Stomach (tissue), 4 donors: ENCODE measurements at regions not wholly inside any gene's neighbourhood (a gene's known extent, or its start where the extent isn't known, plus 50 kb on each side); places are given as distances from the start of the nearest gene placed in this dataset.

ENCODE experiments used
- POLR2A ChIP-seq, 4 donors: fragments of 450-650 bp; IDR thresholded peaks; one replicate each; pipeline ENCODE4 v1.6.1; 2016; ENCODE audit warnings: antibody characterized with exemption in 4 of 4, control low read depth in 2 of 4, mild to moderate bottlenecking in 1 of 4, moderate library complexity in 1 of 4
- TF ChIP-seq, protein P1 (sequence below), 7 experiments: fragments of 450-650 bp in 4 of 7; fragments of 200-600 bp in 3 of 7; sonication (generic) in 3 of 7; IDR thresholded peaks; one replicate each; pipeline ENCODE4 v1.5.1; 2016 to 2019; ENCODE audit warnings: antibody characterized with exemption in 7 of 7, control low read depth in 2 of 7, mild to moderate bottlenecking in 1 of 7

DNA sequence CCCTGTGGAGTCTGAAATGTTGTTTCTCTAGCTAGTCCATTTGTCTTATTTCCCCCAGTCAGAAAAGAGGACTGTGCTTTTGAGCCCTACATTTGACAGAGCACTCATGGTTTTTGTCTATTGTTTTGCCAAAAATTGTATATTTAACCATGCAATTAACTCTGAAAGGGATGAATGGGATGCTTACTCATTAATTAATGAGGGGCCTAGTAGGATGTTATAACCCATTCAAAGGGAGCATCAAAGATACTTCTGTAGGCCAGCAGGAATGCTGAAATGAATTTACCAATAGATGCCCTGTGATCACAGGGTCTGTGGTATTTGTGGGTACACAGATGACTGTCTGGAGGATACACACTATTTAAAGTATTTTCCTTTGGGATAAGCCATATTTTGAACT is 147.7 kb downstream of the FCRL5 start:
- TF ChIP-seq POLR2A (IDR thresholded peaks at IDR 0.05), result no peak
- TF ChIP-seq, protein P1, sequence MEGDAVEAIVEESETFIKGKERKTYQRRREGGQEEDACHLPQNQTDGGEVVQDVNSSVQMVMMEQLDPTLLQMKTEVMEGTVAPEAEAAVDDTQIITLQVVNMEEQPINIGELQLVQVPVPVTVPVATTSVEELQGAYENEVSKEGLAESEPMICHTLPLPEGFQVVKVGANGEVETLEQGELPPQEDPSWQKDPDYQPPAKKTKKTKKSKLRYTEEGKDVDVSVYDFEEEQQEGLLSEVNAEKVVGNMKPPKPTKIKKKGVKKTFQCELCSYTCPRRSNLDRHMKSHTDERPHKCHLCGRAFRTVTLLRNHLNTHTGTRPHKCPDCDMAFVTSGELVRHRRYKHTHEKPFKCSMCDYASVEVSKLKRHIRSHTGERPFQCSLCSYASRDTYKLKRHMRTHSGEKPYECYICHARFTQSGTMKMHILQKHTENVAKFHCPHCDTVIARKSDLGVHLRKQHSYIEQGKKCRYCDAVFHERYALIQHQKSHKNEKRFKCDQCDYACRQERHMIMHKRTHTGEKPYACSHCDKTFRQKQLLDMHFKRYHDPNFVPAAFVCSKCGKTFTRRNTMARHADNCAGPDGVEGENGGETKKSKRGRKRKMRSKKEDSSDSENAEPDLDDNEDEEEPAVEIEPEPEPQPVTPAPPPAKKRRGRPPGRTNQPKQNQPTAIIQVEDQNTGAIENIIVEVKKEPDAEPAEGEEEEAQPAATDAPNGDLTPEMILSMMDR (IDR thresholded peaks at IDR 0.05), result no peak
